Uterus (tissue), 3 donors: ENCODE measurements at regions not wholly inside any gene's neighbourhood (a gene's known extent, or its start where the extent isn't known, plus 50 kb on each side); places are given as distances from the start of the nearest gene placed in this dataset.

Experiments used
- DNase-seq, 2 donors: peaks; one replicate each; pipeline ENCODE4 v3.0.0-alpha.2; 2019 to 2020
- H3K27ac ChIP-seq, 2 donors: fragments of 200-600 bp; sonication (generic); 1 replicate in 1 of 2; 2 replicates in 1 of 2; pipeline ENCODE4 v1.5.1; 2016 to 2018
- H3K27me3 ChIP-seq, 2 donors: fragments of 200-600 bp; sonication (generic); one replicate each; pipeline ENCODE4 v1.5.1; 2018 to 2019; ENCODE audit warnings: control low read depth in 1 of 2
- H3K36me3 ChIP-seq, 2 donors: fragments of 200-600 bp; sonication (generic); one replicate each; pipeline ENCODE4 v1.5.1; 2019; ENCODE audit warnings: control low read depth in 1 of 2
- H3K4me1 ChIP-seq, 2 donors: fragments of 200-600 bp; sonication (generic); one replicate each; pipeline ENCODE4 v1.5.1; 2018 to 2019; ENCODE audit warnings: control low read depth in 1 of 2
- H3K4me3 ChIP-seq, 2 donors: fragments of 200-600 bp; sonication (generic); 1 replicate in 1 of 2; 2 replicates in 1 of 2; pipeline ENCODE4 v1.5.1; 2018 to 2019; ENCODE audit warnings: mild to moderate bottlenecking in 1 of 2
- H3K9me3 ChIP-seq, 2 donors: fragments of 200-600 bp; sonication (generic); one replicate each; pipeline ENCODE4 v1.5.1; 2019; ENCODE audit warnings: control low read depth in 1 of 2
- POLR2A ChIP-seq, 2 donors: fragments of 450-650 bp; IDR thresholded peaks; one replicate each; pipeline ENCODE4 v1.6.1; 2016; ENCODE audit warnings: antibody characterized with exemption in 2 of 2, mild to moderate bottlenecking in 1 of 2, moderate library complexity in 1 of 2
- intact Hi-C: fragments of 100-400 bp; cut with DNase I; formaldehyde crosslinking; loops from one replicate; pipeline ENCODE4 v1.15.1; 2023; ENCODE audit warnings: low total_unique reads
- TF ChIP-seq, protein P1 (sequence below), 4 experiments: fragments of 200-600 bp in 2 of 4; fragments of 450-650 bp in 2 of 4; sonication (generic) in 2 of 4; IDR thresholded peaks; one replicate each; pipeline ENCODE4 v1.5.1; 2016 to 2019; ENCODE audit warnings: antibody characterized with exemption in 4 of 4, mild to moderate bottlenecking in 2 of 4, moderate library complexity in 1 of 4
- donor health status: DM: yes; HTN: yes; CAD: no.

DNA sequence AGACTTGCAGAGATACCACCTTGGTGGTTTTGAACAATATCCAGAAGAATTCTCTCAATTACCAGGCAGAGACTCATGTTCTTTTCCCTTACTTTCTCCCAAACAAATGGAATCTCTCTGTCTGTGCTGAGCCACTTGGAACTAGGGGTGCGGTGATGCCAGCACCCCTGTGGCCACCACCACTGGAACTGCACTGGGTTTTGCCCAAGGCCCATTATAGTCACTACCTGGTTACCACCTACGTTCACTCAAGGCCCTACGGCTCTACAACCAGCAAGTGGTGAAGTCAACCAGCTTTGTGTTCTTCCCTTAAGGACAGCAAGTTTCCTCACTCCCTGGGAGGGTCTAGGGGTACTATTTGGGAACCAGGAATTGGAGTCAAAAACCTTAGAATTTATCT lies 1183.7 kb downstream of the FSTL5 start:
- Histone ChIP-seq H3K4me1 (no peaks in the 10 kb centered on the region), H3K4me3 (no peak overlapping the region), H3K9me3 (no peaks in the 10 kb centered on the region), H3K27me3 (no peaks in the 10 kb centered on the region), H3K27ac (no peak overlapping the region), H3K36me3 (no peaks in the 10 kb centered on the region)
- intact Hi-C loops = no loop called here
- no peak for DNase-seq
- TF ChIP-seq, protein P1, sequence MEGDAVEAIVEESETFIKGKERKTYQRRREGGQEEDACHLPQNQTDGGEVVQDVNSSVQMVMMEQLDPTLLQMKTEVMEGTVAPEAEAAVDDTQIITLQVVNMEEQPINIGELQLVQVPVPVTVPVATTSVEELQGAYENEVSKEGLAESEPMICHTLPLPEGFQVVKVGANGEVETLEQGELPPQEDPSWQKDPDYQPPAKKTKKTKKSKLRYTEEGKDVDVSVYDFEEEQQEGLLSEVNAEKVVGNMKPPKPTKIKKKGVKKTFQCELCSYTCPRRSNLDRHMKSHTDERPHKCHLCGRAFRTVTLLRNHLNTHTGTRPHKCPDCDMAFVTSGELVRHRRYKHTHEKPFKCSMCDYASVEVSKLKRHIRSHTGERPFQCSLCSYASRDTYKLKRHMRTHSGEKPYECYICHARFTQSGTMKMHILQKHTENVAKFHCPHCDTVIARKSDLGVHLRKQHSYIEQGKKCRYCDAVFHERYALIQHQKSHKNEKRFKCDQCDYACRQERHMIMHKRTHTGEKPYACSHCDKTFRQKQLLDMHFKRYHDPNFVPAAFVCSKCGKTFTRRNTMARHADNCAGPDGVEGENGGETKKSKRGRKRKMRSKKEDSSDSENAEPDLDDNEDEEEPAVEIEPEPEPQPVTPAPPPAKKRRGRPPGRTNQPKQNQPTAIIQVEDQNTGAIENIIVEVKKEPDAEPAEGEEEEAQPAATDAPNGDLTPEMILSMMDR (IDR thresholded peaks at IDR 0.05) = no peak
- no peak for TF ChIP-seq POLR2A (IDR thresholded peaks at IDR 0.05)

DNA sequence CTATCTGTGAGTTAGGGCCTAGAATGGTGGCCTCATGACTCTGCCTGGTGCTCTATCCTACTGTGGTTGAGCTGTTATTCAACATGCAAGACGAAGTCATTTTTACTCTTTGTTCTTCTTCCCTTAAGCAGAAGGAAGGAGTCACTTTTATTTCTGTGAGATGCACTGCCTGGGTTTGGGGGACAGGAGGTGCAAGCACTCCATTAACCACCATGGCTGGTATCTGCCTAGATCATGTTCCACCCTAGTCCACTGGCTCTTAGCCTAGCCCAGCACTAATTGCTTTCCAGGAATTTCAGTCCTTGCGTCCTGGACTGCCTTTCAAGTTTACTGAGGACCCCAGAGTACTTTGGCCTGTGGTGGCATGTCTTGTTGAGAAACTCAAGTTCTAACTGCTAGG lies 1182.7 kb downstream of the FSTL5 start:
- H3K27me3 ChIP-seq = no peaks in the 10 kb centered on the region
- no peak for DNase-seq
- no peaks in the 10 kb centered on the region for H3K36me3 ChIP-seq
- H3K4me3 ChIP-seq = no peak overlapping the region
- no peaks in the 10 kb centered on the region for H3K4me1 ChIP-seq
- no peak overlapping the region for H3K27ac ChIP-seq
- intact Hi-C loops = no loop called here
- TF ChIP-seq, protein P1 (IDR thresholded peaks at IDR 0.05) = no peak
- TF ChIP-seq POLR2A (IDR thresholded peaks at IDR 0.05) = no peak
- no peaks in the 10 kb centered on the region for H3K9me3 ChIP-seq

DNA sequence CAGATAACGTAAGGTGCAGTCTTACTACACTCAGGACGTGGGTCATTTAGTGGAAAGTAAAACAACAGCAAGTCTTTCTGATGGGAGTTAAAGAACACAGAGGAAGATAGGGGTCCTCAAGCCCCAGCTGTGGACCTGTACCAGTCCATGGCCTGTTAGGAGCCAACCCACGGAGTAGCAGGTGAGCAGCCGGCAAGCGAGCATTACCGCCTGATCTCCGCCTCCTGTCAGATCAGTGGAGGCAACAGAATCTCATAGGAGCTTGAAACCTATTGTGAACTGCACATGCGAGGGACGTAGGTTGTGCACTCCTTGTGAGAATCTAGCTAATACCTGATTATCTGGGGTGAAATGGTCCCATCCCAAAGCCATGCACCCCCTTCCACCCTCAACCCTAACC lies 1180.8 kb downstream of the FSTL5 start:
- no peak for DNase-seq
- TF ChIP-seq, protein P1 (IDR thresholded peaks at IDR 0.05) = no peak
- no peak for TF ChIP-seq POLR2A (IDR thresholded peaks at IDR 0.05)
- Histone ChIP-seq H3K9me3 (no peaks in the 10 kb centered on the region), H3K4me1 (no peaks in the 10 kb centered on the region), H3K36me3 (no peaks in the 10 kb centered on the region), H3K27ac (no peak overlapping the region), H3K4me3 (no peak overlapping the region), H3K27me3 (no peaks in the 10 kb centered on the region)
- intact Hi-C loops = no loop called here

DNA sequence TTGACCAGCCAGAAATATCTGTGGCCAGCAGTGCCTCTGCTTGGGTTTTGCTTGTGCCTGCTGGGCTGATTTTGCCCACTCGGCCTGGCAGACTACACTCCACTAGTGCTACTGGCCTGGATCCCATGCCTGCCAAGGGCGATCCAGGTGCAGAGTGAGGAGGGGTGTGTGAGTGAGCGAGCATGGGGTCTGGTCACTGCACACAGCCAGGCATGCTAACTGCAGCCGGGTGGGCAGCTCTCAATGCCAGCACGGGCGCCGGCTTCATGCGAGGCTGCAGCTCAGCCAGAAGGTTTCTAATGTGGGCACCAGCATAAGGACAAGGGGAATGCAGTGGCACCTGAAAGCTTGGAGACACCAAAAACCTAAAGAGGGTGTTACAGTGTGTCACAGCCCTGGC lies 1161.4 kb downstream of the FSTL5 start:
- H3K36me3 ChIP-seq = no peaks in the 10 kb centered on the region
- H3K4me1 ChIP-seq = no peaks in the 10 kb centered on the region
- no peak for DNase-seq
- H3K27ac ChIP-seq = no peak overlapping the region
- TF ChIP-seq, protein P1 (IDR thresholded peaks at IDR 0.05) = no peak
- TF ChIP-seq POLR2A (IDR thresholded peaks at IDR 0.05) = no peak
- no peak overlapping the region for H3K4me3 ChIP-seq
- H3K9me3 ChIP-seq = no peaks in the 10 kb centered on the region
- no peaks in the 10 kb centered on the region for H3K27me3 ChIP-seq
- intact Hi-C loops = no loop called here

DNA sequence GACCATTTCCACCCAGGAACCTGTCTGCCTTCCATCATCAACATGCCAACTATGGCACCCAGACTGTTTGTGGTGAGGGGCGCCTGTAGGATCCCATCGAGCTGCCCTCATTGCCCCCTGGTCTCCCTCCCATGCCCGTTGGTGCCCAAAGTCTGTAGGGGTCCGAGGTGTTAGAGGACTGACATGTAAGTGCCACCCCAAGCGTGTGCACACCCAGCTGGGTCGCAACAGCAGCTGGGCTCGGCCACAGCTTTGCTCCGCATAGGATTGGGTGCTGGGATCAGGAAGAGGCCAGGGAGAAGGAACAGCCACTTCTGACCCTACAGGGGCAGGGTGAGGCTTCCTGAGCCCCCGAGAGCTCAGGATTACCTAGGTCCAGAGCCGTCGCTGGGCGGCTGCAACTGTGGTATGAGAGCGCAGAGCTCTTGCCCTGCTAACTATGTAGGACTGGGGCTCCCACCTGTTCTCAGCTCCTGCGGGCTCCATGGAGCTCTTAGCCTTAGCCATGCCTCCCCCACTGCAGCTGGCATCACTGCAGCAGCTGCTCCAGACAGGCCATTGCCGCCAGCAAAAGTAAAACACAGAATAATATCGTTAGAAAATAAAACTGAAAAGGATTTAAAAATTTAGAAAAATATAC lies 1160.3 kb downstream of the FSTL5 start:
- no peak for DNase-seq
- H3K36me3 ChIP-seq = no peaks in the 10 kb centered on the region
- H3K9me3 ChIP-seq = no peaks in the 10 kb centered on the region
- no peak overlapping the region for H3K27ac ChIP-seq
- H3K4me1 ChIP-seq = no peaks in the 10 kb centered on the region
- H3K4me3 ChIP-seq = no peak overlapping the region
- no peak for TF ChIP-seq POLR2A (IDR thresholded peaks at IDR 0.05)
- TF ChIP-seq, protein P1 (IDR thresholded peaks at IDR 0.05) = no peak
- H3K27me3 ChIP-seq = no peaks in the 10 kb centered on the region
- intact Hi-C loops = no loop called here
